Memory B cell (primary cell): ENCODE measurements at regions not wholly inside any gene's neighbourhood (a gene's known extent, or its start where the extent isn't known, plus 50 kb on each side); places are given as distances from the start of the nearest gene placed in this dataset.
"Not testable (repeated sequence)": the region's sequence is repeated elsewhere in the genome, so short reads cannot be mapped to it uniquely, and the experiment has no call there.

Source experiments
- ATAC-seq: fragments of 150-1000 bp; cut with Tn5 transposase; 2 replicates; pipeline ENCODE4 v1.10.0; 2021; ENCODE audit warnings: low read depth, mild to moderate bottlenecking, moderate library complexity
- DNase-seq, 2 donors: peaks; one replicate each; pipeline ENCODE4 v3.0.0; 2022; ENCODE audit warnings: low spot score in 2 of 2
- H3K27ac Mint-ChIP-seq: one replicate; pipeline ENCODE4 v1.8.0; 2022; ENCODE audit warnings: mild to moderate bottlenecking, moderate library complexity, mixed read lengths
- H3K27me3 Mint-ChIP-seq: one replicate; pipeline ENCODE4 v1.8.0; 2022; ENCODE audit warnings: mixed read lengths
- H3K36me3 Mint-ChIP-seq: one replicate; pipeline ENCODE4 v1.8.0; 2022; ENCODE audit warnings: mild to moderate bottlenecking, mixed read lengths
- H3K4me1 Mint-ChIP-seq: one replicate; pipeline ENCODE4 v1.8.0; 2022; ENCODE audit warnings: mixed read lengths
- H3K4me3 Mint-ChIP-seq: one replicate; pipeline ENCODE4 v1.8.0; 2022; ENCODE audit warnings: mild to moderate bottlenecking, moderate library complexity, mixed read lengths
- H3K9me3 Mint-ChIP-seq: one replicate; pipeline ENCODE4 v1.8.0; 2022; ENCODE audit warnings: mixed read lengths

DNA sequence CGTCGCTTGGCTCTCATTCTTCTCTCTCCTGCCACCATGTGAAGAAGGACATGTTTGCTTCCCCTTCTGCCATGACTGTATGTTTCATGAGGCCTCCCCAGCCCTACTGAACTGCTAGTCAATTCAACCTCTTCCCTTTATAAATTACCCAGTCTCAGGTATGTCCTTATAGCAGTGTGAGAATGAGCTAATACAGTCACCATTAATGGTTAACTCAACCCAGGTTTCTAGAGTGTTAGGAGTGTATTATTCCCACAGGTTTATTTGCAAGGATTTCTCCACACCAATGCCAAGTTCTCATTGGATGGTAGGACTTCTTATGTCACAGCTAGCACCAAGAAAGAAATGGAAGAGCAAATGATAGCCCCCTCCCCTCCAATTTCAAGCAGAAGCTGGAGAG is 71.9 kb downstream of the DYNAP start:
- peaks cover 3% of the 10 kb centered on the region for H3K9me3 Mint-ChIP-seq
- no peaks in the 10 kb centered on the region for H3K36me3 Mint-ChIP-seq

DNA sequence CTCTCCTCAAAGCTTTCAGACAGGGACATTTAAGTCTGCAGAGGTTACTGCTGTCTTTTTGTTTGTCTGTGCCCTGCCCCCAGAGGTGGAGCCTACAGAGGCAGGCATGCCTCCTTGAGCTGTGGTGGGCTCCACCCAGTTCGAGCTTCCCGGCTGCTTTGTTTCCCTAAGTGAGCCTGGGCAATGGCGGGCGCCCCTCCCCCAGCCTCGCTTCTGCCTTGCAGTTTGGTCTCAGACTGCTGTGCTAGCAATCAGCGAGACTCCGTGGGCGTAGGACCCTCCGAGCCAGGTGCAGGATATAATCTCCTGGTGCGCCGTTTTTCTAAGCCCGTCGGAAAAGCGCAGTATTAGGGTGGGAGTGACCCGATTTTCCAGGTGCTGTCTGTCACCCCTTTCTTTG is 78.7 kb downstream of the DYNAP start:
- not testable (repeated sequence) for H3K36me3 Mint-ChIP-seq, DNase-seq, ATAC-seq, H3K27ac Mint-ChIP-seq, H3K4me3 Mint-ChIP-seq, H3K4me1 Mint-ChIP-seq, H3K9me3 Mint-ChIP-seq, H3K27me3 Mint-ChIP-seq

More for the DNA sequence above, 71.9 kb downstream of the DYNAP start:
- DNase-seq (no peak), ATAC-seq (no peak)
- Mint-ChIP-seq H3K27ac (no peak overlapping the region), H3K4me3 (no peak overlapping the region), H3K4me1 (no peaks in the 10 kb centered on the region), H3K27me3 (peaks cover 1% of the 10 kb centered on the region)

DNA sequence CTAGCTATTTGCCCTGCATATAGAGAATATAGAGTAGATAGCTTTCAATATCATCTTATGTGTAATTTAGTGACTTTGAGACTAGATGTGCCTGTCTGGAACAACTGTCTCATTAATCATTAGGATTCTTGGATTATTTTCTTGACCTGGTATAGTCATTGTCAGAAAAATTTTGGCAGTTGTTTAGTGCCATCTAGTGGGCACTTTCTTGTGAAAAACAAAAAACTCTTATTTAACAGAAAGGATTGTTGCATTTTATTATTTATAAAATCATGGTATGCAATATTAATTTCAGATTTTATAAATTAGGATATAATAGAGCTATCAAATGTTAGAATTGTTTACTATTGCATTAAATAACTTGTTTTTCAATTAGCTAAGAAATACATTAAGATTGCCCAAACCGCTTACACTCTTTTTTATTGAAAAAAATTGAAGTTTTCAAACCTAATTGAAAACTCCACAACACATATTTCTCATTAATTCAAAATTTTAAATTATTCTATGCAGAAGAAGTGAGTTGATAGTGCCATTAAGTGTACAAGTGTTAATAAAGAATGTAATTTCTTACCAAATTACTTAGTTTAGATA is 80.3 kb downstream of the DYNAP start:
- peaks cover 3% of the 10 kb centered on the region for H3K27me3 Mint-ChIP-seq
- DNase-seq (peak in 1 of 2 donors; percentile 24), ATAC-seq (no peak)
- no peak overlapping the region for H3K27ac Mint-ChIP-seq
- no peaks in the 10 kb centered on the region for H3K4me1 Mint-ChIP-seq
- H3K9me3 Mint-ChIP-seq = peaks cover 2% of the 10 kb centered on the region
- H3K4me3 Mint-ChIP-seq = no peak overlapping the region
- H3K36me3 Mint-ChIP-seq = no peaks in the 10 kb centered on the region

DNA sequence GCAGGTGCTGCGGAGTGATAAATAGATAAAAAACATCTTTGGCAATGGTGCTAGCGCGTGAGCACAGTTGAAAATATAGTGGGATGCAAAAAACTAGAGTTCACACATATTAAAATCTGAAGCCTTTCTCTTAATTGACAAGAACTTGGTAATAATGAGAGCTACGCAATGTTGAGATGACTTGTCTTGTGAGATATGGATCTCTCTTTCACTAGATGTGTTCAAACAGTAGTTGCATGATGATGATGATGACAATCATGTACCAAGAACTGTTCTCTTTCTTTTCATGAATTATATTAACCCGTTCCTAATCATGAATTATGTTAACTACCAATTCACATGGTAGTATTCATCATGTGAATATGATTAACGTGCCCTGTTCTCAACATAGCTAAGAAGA is 81.1 kb downstream of the DYNAP start:
- Mint-ChIP-seq H3K27me3 (peaks cover 3% of the 10 kb centered on the region), H3K9me3 (peaks cover 3% of the 10 kb centered on the region), H3K36me3 (no peaks in the 10 kb centered on the region), H3K4me1 (no peaks in the 10 kb centered on the region), H3K4me3 (no peak overlapping the region), H3K27ac (no peak overlapping the region)
- ATAC-seq (no peak), DNase-seq (no peak)

DNA sequence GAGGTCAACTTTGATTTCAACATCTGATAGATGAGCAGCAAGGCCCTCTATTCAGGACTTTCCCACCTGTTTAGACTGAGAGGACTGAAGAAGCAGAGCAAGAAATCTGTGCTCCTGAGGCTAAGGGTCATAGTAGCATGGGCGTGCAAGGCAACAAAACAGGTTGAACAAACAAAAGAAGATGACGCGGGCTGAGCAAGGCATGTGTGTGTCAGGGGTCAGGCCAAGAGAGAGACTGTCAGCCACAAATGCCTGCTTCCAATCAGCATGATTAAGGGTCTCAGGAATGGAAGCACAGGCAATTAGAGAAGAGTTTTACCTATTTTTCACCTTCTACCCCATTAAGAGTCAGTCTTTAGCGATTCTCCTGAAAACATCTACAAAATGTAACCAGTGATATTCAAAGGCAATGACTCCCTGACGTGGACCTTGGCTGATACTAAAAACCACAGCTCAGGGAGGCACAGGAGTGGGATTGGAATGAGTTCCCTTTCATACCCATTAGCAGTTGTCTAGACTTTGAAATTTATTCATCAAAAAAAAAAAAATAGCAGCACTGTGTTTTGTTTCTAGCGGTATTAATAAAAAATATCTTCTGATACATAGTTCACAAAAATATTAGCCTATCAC is 81.9 kb downstream of the DYNAP start:
- peaks cover 2% of the 10 kb centered on the region for H3K27me3 Mint-ChIP-seq
- no peak for DNase-seq
- H3K4me3 Mint-ChIP-seq = no peak overlapping the region
- H3K27ac Mint-ChIP-seq = no peak overlapping the region
- no peaks in the 10 kb centered on the region for H3K4me1 Mint-ChIP-seq
- ATAC-seq = no peak
- H3K36me3 Mint-ChIP-seq = no peaks in the 10 kb centered on the region
- H3K9me3 Mint-ChIP-seq = peaks cover 3% of the 10 kb centered on the region

DNA sequence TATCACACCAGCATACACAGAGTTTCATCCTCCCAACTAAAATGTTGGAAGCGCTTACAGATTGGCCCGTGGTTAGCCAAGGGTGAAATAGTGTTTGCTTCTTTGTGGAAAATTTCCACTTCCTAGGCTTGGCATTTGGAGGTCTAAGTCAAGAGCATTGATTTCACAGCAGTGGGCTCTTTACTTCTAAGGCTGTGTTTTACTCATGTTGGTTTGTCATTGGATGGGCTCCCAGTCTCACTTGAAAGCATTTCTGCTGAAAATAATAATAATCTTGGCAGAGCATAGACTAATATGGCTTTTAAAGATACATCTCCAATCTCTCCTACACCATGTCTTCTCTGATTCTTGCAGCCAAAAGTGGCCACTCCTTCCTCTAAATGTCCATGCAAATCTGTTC is 82.9 kb downstream of the DYNAP start:
- peaks cover 2% of the 10 kb centered on the region for H3K27me3 Mint-ChIP-seq
- ATAC-seq (no peak), DNase-seq (no peak)
- H3K9me3 Mint-ChIP-seq = peaks cover 3% of the 10 kb centered on the region
- no peaks in the 10 kb centered on the region for H3K36me3 Mint-ChIP-seq
- no peaks in the 10 kb centered on the region for H3K4me1 Mint-ChIP-seq
- H3K4me3 Mint-ChIP-seq = no peak overlapping the region
- no peak overlapping the region for H3K27ac Mint-ChIP-seq

DNA sequence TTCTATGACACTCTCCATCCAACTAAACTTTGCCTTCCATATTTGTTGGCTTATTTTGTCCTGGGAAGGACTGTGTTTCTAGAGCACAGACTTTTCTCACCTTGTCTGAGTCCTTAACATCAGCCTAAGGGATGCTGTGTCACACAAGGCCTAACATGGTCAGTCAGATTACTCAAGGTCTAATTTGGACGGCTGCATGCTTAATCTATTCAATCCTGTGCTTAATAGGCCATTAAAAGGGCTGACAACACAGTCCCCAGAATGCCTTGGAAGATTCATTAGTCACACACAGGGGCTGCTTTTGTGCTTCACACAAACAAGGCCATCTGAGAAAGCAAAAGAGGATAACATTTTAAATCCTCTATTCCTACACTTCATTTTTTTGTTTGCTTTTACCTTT is 84.0 kb downstream of the DYNAP start:
- Mint-ChIP-seq H3K27ac (no peak overlapping the region), H3K36me3 (no peaks in the 10 kb centered on the region), H3K27me3 (peaks cover 2% of the 10 kb centered on the region), H3K4me3 (no peak overlapping the region), H3K4me1 (peaks cover 5% of the 10 kb centered on the region), H3K9me3 (peaks cover 3% of the 10 kb centered on the region)
- DNase-seq (no peak), ATAC-seq (no peak)

DNA sequence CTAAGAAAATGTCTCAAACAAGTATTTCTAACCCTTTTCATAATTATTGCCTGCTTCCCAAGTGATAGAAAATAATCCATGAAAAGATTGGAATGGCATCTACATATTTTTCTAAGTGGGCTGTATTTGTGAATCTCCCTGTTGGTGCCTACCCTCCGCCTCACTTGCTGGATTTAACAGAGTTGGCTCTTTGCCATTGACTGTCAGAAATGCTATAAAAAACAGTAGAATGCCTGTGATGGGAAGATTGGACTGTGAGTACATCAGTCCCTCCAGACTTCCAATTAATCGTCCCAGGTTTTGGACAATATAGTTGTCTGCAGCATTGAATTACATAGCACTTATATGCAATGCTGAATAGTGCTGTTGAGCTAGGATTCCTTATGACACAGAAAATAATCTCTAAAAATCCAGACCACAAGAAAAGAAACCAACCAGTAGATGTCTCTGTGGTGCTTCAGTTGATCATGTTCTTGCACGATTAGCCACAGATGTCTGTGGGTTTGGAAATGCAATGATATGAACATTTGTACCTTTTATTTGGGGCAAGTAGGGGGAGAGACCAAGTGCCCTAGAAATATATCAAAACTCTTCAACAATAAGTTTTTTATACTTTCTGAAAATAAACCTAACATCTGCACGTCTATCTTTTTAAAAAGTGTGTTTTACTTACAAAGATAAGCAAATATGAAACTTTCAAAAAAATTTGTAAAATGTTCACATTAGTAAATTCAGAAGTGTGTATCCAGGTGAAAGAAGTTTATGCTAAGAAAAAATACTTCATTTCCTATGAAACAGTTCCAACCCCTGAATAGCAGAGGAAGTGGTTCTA is 88.5 kb downstream of the DYNAP start:
- Mint-ChIP-seq H3K36me3 (no peaks in the 10 kb centered on the region), H3K4me3 (no peak overlapping the region), H3K27ac (no peak overlapping the region), H3K27me3 (peaks cover 3% of the 10 kb centered on the region), H3K4me1 (peaks cover 5% of the 10 kb centered on the region), H3K9me3 (peaks cover 3% of the 10 kb centered on the region)
- ATAC-seq (peak; percentile 31), DNase-seq (peak in 1 of 2 donors; percentile 3)

DNA sequence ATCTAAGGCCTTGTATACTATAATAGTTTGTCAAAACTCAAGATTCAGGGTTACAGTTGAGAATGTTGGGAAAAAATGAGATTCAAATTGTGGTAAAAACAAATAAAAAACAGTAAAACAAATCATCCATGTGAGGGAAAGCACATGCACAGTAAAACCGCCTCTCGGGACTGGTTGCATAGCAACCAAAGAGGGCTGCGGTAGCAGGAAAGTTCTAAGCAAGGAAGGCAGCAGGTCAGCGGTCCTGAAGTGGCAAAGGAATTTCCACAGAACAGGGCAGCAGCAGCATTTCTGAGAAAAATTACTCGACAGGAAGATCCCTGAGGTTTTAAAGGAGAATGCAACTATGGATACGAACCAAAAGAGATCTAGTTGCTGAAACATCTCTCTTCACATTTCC is 93.7 kb downstream of the DYNAP start:
- H3K36me3 Mint-ChIP-seq = no peaks in the 10 kb centered on the region
- H3K9me3 Mint-ChIP-seq = no peaks in the 10 kb centered on the region
- no peak for DNase-seq
- peaks cover 6% of the 10 kb centered on the region for H3K27me3 Mint-ChIP-seq
- no peaks in the 10 kb centered on the region for H3K4me1 Mint-ChIP-seq
- no peak for ATAC-seq
- H3K4me3 Mint-ChIP-seq = no peak overlapping the region
- H3K27ac Mint-ChIP-seq = no peak overlapping the region

DNA sequence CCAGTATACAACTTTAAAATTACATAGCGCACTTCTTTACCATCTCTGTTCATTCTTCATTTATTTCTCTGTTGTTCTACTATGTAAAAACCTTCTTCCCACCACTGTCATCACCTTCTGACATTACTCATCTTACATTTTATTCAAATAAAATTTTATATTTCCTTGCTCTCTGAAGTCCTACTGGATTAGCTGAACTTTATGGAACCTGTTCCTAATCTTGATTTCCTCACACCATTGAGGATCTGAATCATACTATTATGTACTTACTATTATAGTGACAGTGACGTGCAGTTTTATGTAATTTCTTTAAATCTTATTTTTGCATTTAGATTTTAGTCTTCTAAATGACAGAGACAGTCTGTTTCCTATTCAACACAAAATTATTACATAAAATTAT is 98.3 kb downstream of the DYNAP start:
- DNase-seq = no peak
- Mint-ChIP-seq H3K4me1 (no peaks in the 10 kb centered on the region), H3K27me3 (peaks cover 3% of the 10 kb centered on the region), H3K4me3 (no peak overlapping the region), H3K27ac (no peak overlapping the region), H3K36me3 (no peaks in the 10 kb centered on the region), H3K9me3 (no peaks in the 10 kb centered on the region)
- no peak for ATAC-seq

DNA sequence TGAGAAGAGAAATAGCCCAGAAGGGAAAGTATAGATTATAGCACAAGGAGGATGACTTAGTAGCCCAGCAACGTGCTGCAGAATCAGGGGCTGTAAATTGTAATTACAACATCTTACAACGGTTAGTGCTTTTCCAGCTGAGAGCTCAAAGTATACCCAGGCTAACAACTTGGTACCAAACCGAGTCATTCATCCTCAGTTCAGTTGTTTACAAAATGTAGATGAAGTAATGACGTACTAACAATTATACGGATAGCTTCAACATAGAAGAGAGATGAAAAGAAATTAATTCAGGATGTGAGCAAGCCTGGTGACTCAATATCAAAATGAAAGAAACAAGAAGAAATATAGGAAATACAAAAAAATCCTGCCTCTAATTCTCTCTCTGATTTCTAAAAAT is 99.2 kb downstream of the DYNAP start:
- ATAC-seq = no peak
- Mint-ChIP-seq H3K27me3 (peaks cover 3% of the 10 kb centered on the region), H3K27ac (no peak overlapping the region), H3K4me1 (no peaks in the 10 kb centered on the region), H3K9me3 (no peaks in the 10 kb centered on the region), H3K4me3 (no peak overlapping the region), H3K36me3 (no peaks in the 10 kb centered on the region)
- no peak for DNase-seq

DNA sequence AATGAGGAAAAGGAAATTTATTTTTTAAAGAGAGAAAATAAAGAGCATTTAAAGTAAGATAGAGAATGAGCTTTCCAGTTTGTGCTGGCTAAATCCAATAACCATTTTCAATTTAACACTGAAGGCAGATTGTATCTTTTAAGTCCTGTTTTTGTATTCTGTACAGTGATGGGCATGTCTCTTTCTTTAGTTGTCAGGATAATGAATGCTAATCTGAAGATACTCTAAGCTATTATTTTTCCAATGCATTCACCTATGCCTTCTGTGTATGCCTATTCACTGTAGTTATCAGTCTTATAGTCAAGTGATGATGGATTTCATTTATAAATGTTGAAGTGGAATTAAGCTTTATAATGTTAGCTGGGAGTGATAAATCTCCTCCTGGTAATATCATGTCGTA is 101.4 kb downstream of the DYNAP start:
- Mint-ChIP-seq H3K9me3 (no peaks in the 10 kb centered on the region), H3K4me3 (no peak overlapping the region), H3K4me1 (no peaks in the 10 kb centered on the region), H3K27ac (no peak overlapping the region), H3K27me3 (peaks cover 3% of the 10 kb centered on the region), H3K36me3 (no peaks in the 10 kb centered on the region)
- ATAC-seq = no peak
- no peak for DNase-seq

DNA sequence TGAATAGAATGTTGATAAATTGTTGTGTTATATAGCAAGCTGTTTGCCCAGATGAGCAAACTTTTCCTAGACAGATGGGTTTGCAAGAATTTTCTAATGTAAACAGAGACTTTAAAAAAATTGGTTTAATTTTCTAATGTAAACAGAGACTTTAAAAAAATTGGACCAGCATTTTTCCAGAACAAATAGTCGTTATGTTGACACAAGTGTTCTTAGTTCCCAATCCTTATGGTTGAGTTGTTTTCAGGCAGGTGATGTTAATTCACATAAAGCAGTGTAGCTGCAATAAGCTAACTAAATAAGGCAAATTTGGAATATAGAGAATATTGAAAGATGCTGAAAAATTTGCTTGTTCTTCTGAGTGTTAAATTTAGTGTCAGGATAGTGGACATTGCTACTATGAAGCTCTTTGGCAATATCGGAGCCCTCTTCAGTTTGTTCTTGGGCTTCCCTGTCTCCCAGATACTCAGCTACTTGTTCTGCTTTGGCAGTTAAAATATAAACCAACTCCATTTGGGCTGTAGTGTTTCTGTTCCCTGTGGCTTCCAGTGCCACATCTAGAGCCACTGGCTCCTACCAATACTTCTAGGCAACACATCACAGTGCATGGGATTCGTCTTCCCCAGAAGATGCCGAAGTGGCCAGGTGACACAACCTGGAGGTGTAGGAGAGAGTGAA is 105.7 kb downstream of the DYNAP start:
- H3K9me3 Mint-ChIP-seq = no peaks in the 10 kb centered on the region
- H3K27me3 Mint-ChIP-seq = no peaks in the 10 kb centered on the region
- no peaks in the 10 kb centered on the region for H3K4me1 Mint-ChIP-seq
- no peak overlapping the region for H3K4me3 Mint-ChIP-seq
- H3K36me3 Mint-ChIP-seq = no peaks in the 10 kb centered on the region
- no peak for DNase-seq
- ATAC-seq = no peak
- no peak overlapping the region for H3K27ac Mint-ChIP-seq

DNA sequence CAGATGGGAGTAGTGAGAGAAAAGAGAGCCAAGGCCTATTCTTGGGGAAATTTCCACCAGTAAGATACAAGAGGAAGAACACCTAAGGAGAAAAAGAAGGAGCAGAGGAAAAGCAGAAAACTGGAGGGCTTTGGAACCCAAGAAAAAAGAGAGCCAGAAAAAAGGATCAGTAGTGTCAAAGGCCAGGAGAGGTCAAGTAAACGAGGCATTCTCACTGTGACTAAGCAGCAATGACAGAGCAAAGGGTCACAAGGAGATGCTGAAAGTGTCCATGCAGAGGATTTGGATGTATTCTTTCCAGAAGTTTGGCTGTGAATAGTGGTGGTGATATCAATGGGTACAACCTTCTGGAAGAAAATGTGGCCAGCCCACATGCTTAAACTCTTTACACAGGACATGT is 109.5 kb downstream of the DYNAP start:
- no peak for ATAC-seq
- Mint-ChIP-seq H3K4me1 (no peaks in the 10 kb centered on the region), H3K9me3 (no peaks in the 10 kb centered on the region), H3K27me3 (no peaks in the 10 kb centered on the region), H3K36me3 (no peaks in the 10 kb centered on the region), H3K27ac (no peak overlapping the region), H3K4me3 (no peak overlapping the region)
- DNase-seq = no peak
